Subcutaneous abdominal adipose tissue (tissue), 5 donors: ENCODE measurements at regions not wholly inside any gene's neighbourhood (a gene's known extent, or its start where the extent isn't known, plus 50 kb on each side); places are given as distances from the start of the nearest gene placed in this dataset.
"Not testable (repeated sequence)": the region's sequence is repeated elsewhere in the genome, so short reads cannot be mapped to it uniquely, and the experiment has no call there.

Experiments used
- H3K27ac ChIP-seq: one replicate; pipeline ENCODE4 v1.7.0; 2013; ENCODE audit warnings: low read depth, mild to moderate bottlenecking, inconsistent platforms, low read length, moderate library complexity
- H3K27me3 ChIP-seq, 5 donors: one replicate each; pipeline ENCODE4 v1.7.0; 2013; ENCODE audit warnings: low read length in 5 of 5, inconsistent platforms in 1 of 5; ENCODE audit not compliant: control insufficient read depth in 5 of 5, insufficient read depth in 4 of 5
- H3K36me3 ChIP-seq, 5 donors: one replicate each; pipeline ENCODE4 v1.7.0; 2013; ENCODE audit warnings: low read length in 5 of 5; ENCODE audit not compliant: control insufficient read depth in 5 of 5, insufficient read depth in 5 of 5
- H3K4me1 ChIP-seq, 5 donors: one replicate each; pipeline ENCODE4 v1.7.0; 2013; ENCODE audit warnings: low read length in 5 of 5, mild to moderate bottlenecking in 3 of 5, moderate library complexity in 1 of 5; ENCODE audit not compliant: control insufficient read depth in 5 of 5, insufficient read depth in 5 of 5
- H3K4me3 ChIP-seq, 5 donors: one replicate each; pipeline ENCODE4 v1.7.0; 2013; ENCODE audit warnings: low read length in 5 of 5, low read depth in 1 of 5
- H3K9ac ChIP-seq, 5 donors: one replicate each; pipeline ENCODE4 v1.7.0; 2013; ENCODE audit warnings: low read length in 5 of 5, mild to moderate bottlenecking in 4 of 5, moderate library complexity in 3 of 5
- H3K9me3 ChIP-seq, 5 donors: one replicate each; pipeline ENCODE4 v1.7.0; 2013; ENCODE audit warnings: low read length in 5 of 5; ENCODE audit not compliant: control insufficient read depth in 5 of 5
- donor health status: healthy.
- donor health status: healthy.
- donor health status: healthy.
- donor health status: healthy.
- donor health status: healthy.

DNA sequence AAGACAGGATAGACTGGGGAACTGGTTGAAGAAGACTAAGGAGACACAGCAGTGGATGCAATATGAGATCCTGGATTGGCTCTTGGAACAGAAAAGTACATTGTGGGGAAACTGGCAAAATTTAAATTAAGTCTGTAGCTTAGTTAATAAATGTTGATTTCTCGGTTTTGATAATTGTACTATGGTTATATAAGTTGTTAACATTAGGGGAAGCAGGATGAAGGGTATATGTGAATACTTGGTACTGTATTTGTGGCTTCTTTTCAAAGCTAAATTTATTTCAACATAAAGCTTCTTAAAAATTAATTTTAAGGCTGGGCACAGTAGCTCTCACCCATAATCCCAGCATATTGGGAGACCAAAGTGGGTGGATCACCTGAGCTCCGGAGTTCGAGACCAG, 103.8 kb downstream of the TMEM17 start:
- Histone ChIP-seq H3K27me3 (no peaks in the 10 kb centered on the region), H3K9me3 (no peaks in the 10 kb centered on the region), H3K4me1 (peaks cover 0 to 3% (median 0%) of the 10 kb centered on the region in 5 donors)

DNA sequence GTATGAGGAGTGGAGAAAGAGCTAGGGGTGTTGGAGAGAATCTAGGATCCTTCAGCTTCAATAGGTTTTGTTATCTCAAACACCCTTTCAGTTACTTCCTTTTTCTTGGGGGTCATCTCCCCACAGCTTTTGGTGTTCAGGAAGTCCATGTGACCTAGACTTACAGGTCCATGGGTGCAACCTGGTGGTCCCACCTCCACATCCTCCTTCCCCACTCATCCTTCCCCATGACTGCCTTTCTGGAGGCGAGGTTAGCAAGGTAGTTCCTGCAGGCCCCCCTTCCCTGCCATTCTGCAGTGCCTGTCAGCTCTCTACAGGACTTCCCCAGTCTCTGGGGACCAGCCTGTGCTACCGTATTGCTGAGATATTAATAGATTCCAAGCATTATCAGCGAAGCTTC, 107.6 kb downstream of the TMEM17 start:
- Histone ChIP-seq H3K9me3 (peaks cover 0 to 3% (median 0%) of the 10 kb centered on the region in 5 donors), H3K27me3 (no peaks in the 10 kb centered on the region), H3K4me3 (no peak overlapping the region), H3K9ac (no peak overlapping the region), H3K36me3 (no peaks in the 10 kb centered on the region), H3K27ac (no peak overlapping the region), H3K4me1 (peaks cover 0 to 3% (median 0%) of the 10 kb centered on the region in 5 donors)

More for the DNA sequence above, 103.8 kb downstream of the TMEM17 start:
- Histone ChIP-seq H3K27ac (no peak overlapping the region), H3K4me3 (no peak overlapping the region), H3K36me3 (no peaks in the 10 kb centered on the region), H3K9ac (no peak overlapping the region)

DNA sequence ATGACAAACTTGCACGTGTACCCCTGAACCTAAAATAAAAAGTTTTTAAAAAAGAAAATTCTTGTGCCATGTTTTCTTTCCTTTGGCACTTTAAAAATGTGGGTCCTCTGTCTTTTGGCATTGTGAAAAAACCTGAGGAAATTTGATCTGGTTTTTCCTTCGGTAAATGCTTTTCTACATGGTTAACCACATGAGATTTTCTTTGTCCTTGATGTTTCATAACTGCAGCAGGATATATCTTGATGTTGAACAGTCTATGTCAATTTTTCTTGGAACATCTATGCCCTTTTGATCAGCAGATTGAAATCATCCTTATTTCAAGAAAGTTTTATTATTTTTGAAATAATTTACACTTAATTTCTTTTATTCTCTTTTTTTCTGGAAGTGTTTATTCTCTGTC, 109.1 kb downstream of the TMEM17 start:
- H3K36me3 ChIP-seq, result no peaks in the 10 kb centered on the region
- no peak overlapping the region for H3K27ac ChIP-seq
- no peak overlapping the region for H3K9ac ChIP-seq
- peaks cover 0 to 3% (median 0%) of the 10 kb centered on the region in 5 donors for H3K4me1 ChIP-seq
- H3K4me3 ChIP-seq, result no peak overlapping the region
- peaks cover 0 to 4% (median 0%) of the 10 kb centered on the region in 5 donors for H3K27me3 ChIP-seq
- H3K9me3 ChIP-seq, result peaks cover 0 to 3% (median 0%) of the 10 kb centered on the region in 5 donors

DNA sequence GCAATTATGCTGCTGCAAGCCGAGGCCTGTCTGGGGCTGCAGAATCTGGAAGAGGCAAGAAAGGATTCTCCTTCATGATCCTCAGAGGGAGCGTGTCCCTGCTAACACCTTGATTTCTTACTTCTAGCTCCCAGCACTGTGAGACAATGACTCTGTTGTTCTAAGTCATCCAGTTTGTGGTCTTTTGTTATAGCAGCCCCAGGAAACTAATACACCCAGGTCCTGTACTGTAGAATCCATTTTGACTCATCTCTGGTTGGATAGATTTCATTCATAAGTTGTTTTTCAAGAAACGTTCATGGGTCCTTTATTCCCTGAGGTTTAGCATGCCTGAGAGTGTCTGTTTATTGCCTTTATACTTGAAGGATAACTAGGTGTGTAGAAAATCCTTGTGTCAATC, 112.7 kb downstream of the TMEM17 start:
- Histone ChIP-seq H3K9me3 (peaks cover 0 to 3% (median 0%) of the 10 kb centered on the region in 5 donors), H3K9ac (no peak overlapping the region), H3K4me3 (no peak overlapping the region), H3K27me3 (peaks cover 0 to 4% (median 0%) of the 10 kb centered on the region in 5 donors), H3K36me3 (no peaks in the 10 kb centered on the region), H3K4me1 (peaks cover 0 to under 1% (median 0%) of the 10 kb centered on the region in 5 donors), H3K27ac (no peak overlapping the region)

DNA sequence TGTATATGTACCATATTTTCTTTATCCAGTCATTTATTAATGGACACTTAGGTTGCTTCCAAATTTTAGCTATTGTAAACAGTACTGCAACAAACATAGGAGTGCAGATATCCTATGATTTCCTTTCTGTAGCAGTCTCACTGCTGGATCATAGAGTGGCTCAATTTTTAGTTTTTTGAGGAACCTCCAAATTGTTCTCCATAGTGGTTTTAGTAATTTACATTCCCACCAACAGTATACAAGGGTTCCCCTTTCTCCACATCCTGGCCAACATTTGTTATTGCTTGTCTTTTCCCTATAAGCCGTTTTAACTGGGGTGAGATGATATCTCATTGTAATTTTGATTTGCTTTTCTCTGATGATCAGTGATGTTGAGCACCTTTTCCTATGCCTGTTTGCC, 114.3 kb downstream of the TMEM17 start:
- Histone ChIP-seq H3K27me3 (peaks cover 0 to 4% (median 0%) of the 10 kb centered on the region in 5 donors), H3K9me3 (peaks cover 0 to 3% (median 0%) of the 10 kb centered on the region in 5 donors), H3K4me1 (no peaks in the 10 kb centered on the region), H3K36me3 (no peaks in the 10 kb centered on the region), H3K4me3 (no peak overlapping the region), H3K27ac (no peak overlapping the region), H3K9ac (no peak overlapping the region)

DNA sequence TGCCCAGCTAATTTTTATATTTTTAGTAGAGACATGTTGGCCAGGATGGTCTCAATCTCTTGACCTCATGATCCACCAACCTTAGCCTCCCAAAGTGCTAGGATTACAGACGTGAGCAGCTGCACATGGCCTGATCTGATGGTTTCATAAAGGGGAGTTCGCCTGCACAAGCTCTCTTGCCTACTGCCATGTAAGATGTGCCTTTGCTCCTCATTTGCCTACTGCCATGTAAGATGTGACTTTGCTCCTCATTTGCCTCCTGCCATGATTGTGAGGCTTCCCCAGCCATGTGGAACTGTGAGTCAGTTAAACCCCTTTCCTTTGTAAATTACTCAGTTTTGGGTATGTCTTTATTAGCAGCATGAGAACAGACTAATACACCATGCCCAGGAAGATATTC, 119.6 kb downstream of the TMEM17 start:
- H3K4me1 ChIP-seq, result peaks cover 0 to 11% (median 2%) of the 10 kb centered on the region in 5 donors
- H3K9me3 ChIP-seq, H3K27me3 ChIP-seq, H3K36me3 ChIP-seq, H3K4me3 ChIP-seq, H3K27ac ChIP-seq, H3K9ac ChIP-seq: not testable (repeated sequence)

DNA sequence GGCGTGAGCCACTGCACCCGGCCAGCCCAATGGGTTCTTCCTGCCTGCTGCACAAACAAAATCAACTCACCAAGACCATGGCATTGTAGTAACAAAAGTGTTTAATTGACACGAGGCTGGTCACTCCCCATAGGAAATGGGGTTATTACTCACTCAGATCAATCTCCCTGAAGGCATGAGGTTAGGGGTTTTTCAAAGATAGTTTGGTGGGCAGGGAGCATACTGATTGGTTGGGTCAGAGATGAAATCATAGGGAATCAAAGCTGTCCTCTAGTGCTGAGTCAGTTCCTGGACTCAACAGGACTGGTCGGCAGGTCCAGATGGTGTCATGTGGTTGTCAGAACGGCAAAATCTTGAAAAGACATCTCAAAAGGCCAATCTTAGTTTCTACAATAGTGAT, 122.1 kb downstream of the TMEM17 start:
- Histone ChIP-seq H3K9me3 (peaks cover 0 to 4% (median 0%) of the 10 kb centered on the region in 5 donors), H3K27ac (no peak overlapping the region), H3K27me3 (no peaks in the 10 kb centered on the region), H3K4me1 (peaks cover 0 to 19% (median 4%) of the 10 kb centered on the region in 5 donors), H3K4me3 (no peak overlapping the region), H3K9ac (no peak overlapping the region), H3K36me3 (no peaks in the 10 kb centered on the region)

DNA sequence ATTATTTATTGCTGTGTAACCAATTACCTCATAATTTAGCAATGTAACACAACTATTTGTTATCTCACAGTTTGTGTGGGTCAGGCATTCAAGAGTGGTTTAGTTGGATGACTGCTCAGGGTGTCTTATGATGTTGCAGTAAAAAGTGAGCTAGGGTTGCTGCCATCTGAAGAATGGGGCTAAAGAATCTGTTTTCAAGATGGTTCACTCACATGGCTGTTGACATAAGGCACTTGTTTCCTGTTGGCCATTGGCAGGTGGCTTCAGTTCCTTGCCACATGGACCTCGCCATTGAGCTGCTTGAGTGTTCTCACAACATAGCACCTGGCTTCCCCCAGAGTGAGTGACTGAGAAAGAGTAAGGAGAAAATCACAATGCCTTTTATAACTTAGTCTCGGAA, 123.2 kb downstream of the TMEM17 start:
- peaks cover 0 to 4% (median 0%) of the 10 kb centered on the region in 5 donors for H3K9me3 ChIP-seq
- H3K4me1 ChIP-seq, result peaks cover 0 to 19% (median 4%) of the 10 kb centered on the region in 5 donors
- no peaks in the 10 kb centered on the region for H3K27me3 ChIP-seq
- H3K4me3 ChIP-seq, result no peak overlapping the region
- no peak overlapping the region for H3K27ac ChIP-seq
- no peak overlapping the region for H3K9ac ChIP-seq
- H3K36me3 ChIP-seq, result no peaks in the 10 kb centered on the region

DNA sequence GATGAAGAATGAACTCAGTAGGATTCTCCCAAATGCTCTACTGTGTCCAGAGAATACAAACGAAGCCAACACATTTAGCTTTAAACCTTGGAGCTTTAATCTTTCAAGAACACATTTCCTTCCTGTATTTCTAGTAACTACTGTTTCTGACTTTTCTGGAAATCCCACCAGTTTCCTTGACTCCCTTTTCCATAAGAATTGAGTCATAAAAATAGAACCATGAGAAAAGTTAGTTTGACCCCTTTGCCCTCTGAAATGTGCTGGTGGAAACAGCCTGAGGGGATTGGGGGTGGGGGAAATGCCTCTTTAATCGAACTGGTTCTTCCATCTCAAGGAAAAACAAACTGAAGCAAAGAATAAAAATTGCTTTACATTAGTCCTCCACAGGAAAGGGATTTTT, 123.9 kb downstream of the TMEM17 start:
- Histone ChIP-seq H3K4me3 (no peak overlapping the region), H3K9me3 (peaks cover 0 to 4% (median 0%) of the 10 kb centered on the region in 5 donors), H3K4me1 (peaks cover 0 to 19% (median 4%) of the 10 kb centered on the region in 5 donors), H3K36me3 (no peaks in the 10 kb centered on the region), H3K27me3 (no peaks in the 10 kb centered on the region), H3K27ac (no peak overlapping the region), H3K9ac (no peak overlapping the region)

DNA sequence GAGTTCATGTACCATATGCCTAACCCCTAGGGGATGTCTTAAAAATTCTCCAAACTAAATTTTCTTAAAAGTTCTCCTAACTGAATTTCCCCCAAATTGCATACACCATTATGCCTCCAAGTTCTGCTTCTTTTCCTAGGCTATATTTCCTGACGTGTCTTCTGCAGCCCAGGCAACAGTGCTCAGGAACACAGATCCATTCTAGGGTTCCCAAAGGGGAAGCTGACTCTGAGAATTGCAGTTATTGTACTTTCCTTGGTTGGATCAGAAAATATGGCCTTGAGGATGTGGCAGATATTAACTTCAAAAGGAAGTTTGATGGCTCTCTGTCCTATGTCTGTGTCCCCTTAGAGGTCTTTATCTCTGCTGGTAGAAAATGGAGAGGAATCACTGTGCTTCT, 124.3 kb downstream of the TMEM17 start:
- Histone ChIP-seq H3K4me3 (no peak overlapping the region), H3K9me3 (peaks cover 0 to 4% (median 0%) of the 10 kb centered on the region in 5 donors), H3K36me3 (no peaks in the 10 kb centered on the region), H3K27ac (no peak overlapping the region), H3K9ac (no peak overlapping the region), H3K27me3 (no peaks in the 10 kb centered on the region), H3K4me1 (peaks cover 0 to 19% (median 4%) of the 10 kb centered on the region in 5 donors)
